GM18858 (cell line): ENCODE measurements at regions not wholly inside any gene's neighbourhood (a gene's known extent, or its start where the extent isn't known, plus 50 kb on each side); places are given as distances from the start of the nearest gene placed in this dataset.

ENCODE experiments used
- ATAC-seq: cut with Tn5 transposase; IDR thresholded peaks from one replicate; pipeline ENCODE4 v1.9.1; 2021; ENCODE audit not compliant: unreplicated experiment

- no peak for ATAC-seq
Measured at GRCh38 chrX:9087271-9088040, 53.5 kb upstream of the FAM9B start.

DNA sequence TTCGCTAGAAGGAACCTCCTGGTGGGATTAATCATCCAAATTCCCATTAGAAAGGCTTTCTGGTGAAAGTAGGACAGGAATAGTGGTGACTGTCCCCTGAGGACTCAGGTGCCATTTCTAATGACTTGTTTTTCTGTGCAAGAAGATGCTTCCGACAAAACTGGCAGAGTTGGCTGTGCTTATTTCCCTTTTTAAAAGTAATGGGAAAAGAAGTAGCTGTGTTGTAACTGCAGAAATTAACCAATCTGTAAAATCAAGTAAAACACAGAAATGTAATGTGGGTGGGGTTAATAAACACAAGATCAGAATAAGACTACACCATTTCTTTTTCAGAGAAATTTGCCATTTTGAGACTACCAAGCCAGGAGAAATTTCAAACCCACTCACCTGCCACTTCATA lies 55.0 kb upstream of the FAM9B start:
- no peak for ATAC-seq

- ATAC-seq, result no peak
Measured at GRCh38 chrX:9090766-9091165, 56.8 kb upstream of the FAM9B start.

DNA sequence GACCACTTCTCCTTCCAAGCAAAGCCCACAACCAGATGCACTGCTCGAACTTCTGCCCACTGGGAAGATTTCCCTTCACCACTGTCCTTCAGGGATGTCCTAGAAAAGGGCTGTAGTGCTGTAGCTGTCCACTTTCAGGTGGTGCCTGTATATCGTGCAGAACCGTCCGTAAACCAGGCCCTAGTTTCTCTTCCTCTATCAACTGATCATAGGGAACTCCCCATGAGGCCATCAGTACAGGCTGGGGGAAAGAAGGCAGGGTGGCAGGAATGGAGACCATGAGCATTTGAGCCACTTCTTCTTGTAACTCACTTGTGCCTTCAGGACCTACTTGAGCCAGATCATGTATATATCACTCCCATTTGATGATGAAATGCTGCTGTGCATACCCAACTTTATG lies 57.3 kb upstream of the FAM9B start:
- no peak for ATAC-seq

DNA sequence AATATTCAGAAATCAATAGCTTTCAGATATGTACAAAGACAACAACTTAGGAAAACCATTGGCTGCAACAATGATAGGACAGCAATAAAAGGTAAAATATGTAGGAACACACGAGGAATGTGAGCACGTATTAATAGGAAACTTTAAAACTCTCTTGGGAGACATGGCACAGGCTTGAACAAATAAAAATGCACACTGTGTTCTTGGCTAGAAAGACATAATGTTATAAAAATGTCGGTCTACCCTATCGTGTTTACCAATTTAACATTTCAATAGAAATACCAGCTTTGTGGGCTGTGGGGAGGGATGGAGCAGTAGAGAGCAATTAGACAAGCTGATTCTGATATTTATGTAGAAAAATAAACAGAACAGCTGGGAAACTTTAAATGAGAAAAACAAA lies 69.0 kb upstream of the FAM9B start:
- no peak for ATAC-seq

GRCh38 chrX:9108054-9108453 lies 74.1 kb upstream of the FAM9B start:
- ATAC-seq, result no peak

DNA sequence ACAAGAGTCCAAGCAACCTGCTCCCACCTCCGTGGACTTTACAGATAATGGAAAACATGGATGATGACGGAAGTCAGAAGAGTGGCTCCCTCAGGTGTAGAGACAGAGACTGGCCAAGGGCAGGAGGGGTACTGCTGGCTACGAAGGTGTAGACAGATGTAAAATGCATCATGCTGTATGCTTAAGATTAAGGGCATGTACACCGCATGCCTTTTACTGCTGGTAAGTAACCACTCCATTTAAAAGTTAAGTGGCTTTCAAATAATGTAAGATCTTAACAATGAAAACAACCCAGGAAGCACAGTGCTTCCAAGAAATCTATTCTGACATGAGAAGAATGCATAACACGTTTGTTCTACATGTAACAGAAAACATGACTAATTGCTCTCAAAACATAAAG lies 76.9 kb upstream of the FAM9B start:
- ATAC-seq, result no peak

DNA sequence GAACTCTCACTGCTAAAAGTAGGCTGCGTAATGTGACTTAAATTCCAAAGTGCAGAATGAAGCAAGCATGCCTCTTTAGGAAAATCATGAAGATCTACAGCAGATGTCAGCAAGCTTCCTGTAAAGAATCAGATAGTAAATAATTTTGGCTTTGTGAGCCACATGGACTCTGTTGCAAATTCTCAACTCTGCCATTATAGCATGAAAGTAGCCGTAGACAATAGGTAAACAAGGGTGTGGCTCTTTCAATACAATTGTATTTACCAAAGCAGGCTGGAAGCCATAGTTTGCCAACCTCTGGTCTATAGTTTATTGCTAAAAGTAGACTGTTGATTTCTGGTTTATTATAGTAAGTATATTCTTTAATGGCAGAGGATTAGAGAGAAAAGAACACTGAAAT lies 80.3 kb upstream of the FAM9B start:
- no peak for ATAC-seq

- no peak for ATAC-seq
Measured at GRCh38 chrX:9117851-9118250, 83.9 kb upstream of the FAM9B start.

DNA sequence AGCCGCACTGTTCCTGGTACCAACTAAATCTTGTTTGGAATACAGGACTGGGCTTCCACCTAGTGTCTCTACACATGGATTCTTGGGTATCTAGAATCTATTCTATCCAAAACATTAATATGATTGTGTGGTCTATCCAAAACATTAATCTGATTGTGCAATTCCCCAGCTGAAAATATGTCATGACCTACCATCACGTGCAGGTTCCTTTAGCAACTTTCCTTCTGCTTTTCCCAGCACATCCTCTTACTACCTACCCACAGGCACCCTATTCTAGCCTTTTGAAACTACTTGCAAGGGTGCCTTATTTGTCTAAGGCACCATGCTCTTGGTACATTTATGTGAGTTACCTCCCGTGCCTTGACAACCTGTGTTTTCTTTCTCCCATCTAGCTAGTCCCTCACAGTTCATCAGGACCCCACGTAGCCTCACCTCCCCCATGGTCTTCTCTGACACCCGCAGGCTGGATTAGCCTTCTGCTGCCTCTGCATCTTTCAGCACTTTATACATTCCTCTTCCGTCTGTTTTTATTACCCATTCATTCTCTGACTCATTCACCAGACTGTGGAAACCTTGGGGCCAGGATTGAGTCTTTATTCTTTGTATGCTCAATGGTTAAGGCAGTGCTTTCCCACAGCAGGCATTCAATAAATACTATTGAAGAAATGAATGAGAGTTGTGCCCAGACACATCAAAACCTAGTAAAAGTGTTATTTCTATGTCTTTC lies 88.8 kb upstream of the FAM9B start:
- ATAC-seq, result no peak

DNA sequence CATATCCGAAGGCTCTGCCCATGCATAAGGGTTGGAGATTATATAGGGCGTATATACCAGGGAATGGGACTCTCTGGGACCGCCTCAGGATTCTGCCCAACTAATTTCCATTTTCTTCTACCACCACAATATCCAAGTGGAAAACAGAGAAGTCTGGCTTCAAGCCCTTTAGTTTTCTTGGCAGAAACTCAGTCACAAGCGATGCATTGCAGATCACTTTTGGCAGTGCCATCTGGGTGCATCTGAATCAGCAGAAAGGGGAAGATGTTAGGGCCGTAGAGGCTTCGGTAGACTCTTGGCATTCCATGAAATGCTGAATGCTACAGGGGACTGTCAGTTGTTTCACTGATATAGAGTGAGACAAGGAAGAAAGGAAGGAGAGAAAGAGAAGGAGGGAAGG lies 94.1 kb upstream of the FAM9B start:
- no peak for ATAC-seq

- ATAC-seq, result no peak
Measured at GRCh38 chrX:9130031-9130430, 96.1 kb upstream of the FAM9B start.

GRCh38 chrX:9131066-9131465 lies 97.1 kb upstream of the FAM9B start:
- no peak for ATAC-seq

DNA sequence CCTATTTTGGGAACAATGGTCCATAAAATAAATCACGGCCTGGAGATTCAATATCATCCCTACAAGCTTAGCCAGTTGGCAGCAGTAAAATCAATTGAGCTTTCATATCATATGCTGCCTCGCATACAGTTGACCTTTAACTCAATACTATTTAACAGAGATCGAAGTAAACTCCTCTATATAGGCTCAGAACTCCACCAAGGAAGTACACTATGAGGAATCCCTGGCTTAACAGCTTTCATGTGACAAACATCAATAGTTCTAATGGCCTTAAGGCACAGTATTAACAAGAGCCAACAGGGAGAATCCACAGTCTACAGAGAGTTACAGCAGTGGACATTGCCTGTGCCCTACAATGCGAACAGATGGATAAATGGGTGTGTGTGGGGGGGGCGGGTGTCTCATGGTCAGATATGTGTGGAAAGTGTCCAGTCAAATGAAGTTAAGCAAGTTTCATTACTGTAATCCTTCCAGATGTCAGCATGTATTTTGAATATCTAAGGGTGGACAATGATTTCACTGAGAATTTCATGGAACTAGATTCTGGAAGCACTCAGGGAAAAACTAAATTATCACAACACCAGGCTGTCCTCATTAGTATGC lies 98.2 kb upstream of the FAM9B start:
- ATAC-seq, result no peak

DNA sequence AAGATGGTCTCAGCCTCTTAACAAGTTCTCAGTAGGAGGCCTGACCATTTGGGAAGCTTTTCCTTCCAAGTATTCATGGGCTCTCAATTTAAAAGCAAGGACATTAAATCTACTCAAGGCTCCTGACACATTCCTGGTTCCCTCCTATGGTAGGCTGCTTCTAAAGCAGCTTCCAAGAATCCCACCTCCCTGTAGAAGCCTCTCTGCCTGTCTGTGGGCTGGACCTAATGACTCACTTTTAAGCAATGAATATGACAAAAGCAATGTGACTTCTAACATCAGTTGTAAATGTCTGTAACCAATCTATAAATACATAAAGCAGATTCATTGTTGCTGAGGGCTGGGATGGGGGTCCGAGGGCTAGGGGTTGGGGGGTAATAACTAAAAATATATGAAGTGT lies 99.5 kb upstream of the FAM9B start:
- no peak for ATAC-seq

GRCh38 chrX:9134366-9134765 lies 100.4 kb upstream of the FAM9B start:
- ATAC-seq, result no peak

DNA sequence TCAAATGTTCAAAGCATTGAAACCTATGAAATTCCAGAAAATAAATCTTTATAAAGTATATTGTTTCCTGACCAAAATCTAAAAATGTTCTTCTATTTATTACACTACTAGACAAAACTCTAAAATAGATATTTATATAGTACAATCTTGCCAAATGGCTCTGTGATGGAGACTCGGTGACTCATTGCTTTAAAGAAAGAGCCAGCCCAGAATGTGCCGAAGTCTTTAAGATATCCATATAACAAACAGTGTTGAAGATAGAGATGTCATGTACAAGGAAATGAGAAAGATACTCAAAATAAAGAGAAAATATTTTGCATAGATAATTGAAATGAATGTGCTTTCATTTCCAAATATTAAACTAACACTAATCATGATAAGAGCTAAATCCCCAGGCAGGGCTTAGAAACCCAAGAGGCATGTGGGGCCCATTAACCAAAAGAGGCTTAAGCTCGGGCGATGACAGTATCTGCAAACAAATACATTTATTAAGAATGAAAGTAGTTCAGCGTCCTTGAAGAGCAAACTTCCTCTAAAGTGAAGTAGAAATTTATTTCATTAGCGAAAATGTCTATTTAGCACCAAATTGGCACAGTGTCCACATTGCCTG lies 102.1 kb upstream of the FAM9B start:
- no peak for ATAC-seq

GRCh38 chrX:9137152-9137551 lies 103.2 kb upstream of the FAM9B start:
- ATAC-seq, result no peak

DNA sequence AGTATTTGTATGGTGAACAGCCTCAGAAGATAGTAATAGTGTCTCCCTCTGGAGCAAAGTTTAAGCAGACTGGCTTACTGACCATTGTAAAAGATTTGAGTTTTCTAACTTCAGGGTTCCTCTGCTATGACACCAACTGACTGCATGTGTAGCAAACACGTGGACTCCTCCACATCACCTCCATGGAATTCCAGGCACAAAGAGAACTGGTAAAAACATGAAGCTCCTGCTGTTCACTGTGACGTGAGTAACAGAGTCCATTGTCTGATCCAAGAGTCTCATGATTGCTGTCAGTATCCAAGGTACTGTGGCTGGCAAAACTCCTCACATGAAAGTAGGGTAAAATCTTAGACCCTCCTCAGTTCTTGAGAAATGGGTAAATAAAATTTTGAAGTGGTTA lies 107.6 kb upstream of the FAM9B start:
- no peak for ATAC-seq

GRCh38 chrX:9144701-9145241 lies 110.8 kb upstream of the FAM9B start:
- no peak for ATAC-seq

GRCh38 chrX:9146657-9147056 lies 112.7 kb upstream of the FAM9B start:
- no peak for ATAC-seq

DNA sequence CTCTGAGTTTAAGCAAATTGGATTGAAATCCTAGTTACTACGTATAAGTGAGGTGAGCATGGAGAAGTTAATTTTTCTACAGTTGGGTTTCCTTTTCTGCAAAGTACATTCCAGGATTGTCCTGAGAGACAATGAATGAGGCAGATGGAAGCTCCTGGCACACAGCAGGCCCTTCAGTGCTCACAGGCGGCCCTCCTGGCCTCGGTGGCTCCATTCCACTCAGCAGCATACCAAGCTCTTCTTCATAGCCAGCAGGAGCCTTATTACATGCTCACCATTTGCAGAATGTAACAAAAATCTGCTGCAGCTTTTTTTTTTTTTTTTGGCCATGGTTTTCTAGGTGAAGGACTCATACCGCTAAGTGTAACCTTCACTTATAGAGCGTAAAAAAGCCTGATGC lies 113.2 kb upstream of the FAM9B start:
- ATAC-seq, result no peak
